ENCODE measurements at regions not wholly inside any gene's neighbourhood (a gene's known extent, or its start where the extent isn't known, plus 50 kb on each side); places are given as distances from the start of the nearest gene placed in this dataset.

DNA sequence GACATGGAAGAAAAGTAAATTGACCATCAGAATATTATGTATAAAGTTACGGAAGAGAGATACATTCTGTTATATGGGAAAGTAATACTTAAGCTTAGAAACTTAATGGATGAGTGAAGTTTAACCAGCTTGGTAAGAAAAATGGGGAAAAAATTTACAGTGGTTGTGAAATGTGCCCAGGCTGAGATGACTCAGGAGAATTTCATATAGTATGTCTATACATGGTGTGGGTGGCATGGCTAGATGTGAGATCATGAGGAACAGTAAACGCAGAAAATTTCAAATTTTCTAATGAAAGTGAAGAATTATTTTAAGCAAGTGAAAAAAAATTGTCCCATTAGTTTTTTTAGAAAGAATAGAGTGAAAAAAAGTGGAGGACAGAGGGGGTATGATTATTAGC lies 552.5 kb upstream of the SORCS1 start:
- DNase-seq (ENCODE audit: low read depth in 1 of 2, low spot score in 1 of 2) = no peak
- TF ChIP-seq CTCF (IDR thresholded peaks at IDR 0.05; ENCODE audit: low read depth, low read length) = no peak
- H3K4me3 ChIP-seq = no peak overlapping the region
- H3K4me1 ChIP-seq (ENCODE audit: low read depth) = peaks cover 4% of the 10 kb centered on the region
- no peaks in the 10 kb centered on the region for H3K9me3 ChIP-seq (ENCODE audit: low read depth)
- no peak overlapping the region for H3K27ac ChIP-seq
- H3K27me3 ChIP-seq = no peaks in the 10 kb centered on the region
- H3K36me3 ChIP-seq = no peaks in the 10 kb centered on the region

- Histone ChIP-seq H3K9me3 (ENCODE audit: low read depth) (no peaks in the 10 kb centered on the region), H3K27ac (no peak overlapping the region), H3K27me3 (no peaks in the 10 kb centered on the region), H3K4me1 (ENCODE audit: low read depth) (peaks cover 4% of the 10 kb centered on the region), H3K36me3 (no peaks in the 10 kb centered on the region), H3K4me3 (no peak overlapping the region)
- TF ChIP-seq CTCF (IDR thresholded peaks at IDR 0.05; ENCODE audit: low read depth, low read length) = no peak
- DNase-seq (ENCODE audit: low read depth in 1 of 2, low spot score in 1 of 2) = no peak
These were observed 551.1 kb upstream of the SORCS1 start for GRCh38 chr10:107715565-107715964.

DNA sequence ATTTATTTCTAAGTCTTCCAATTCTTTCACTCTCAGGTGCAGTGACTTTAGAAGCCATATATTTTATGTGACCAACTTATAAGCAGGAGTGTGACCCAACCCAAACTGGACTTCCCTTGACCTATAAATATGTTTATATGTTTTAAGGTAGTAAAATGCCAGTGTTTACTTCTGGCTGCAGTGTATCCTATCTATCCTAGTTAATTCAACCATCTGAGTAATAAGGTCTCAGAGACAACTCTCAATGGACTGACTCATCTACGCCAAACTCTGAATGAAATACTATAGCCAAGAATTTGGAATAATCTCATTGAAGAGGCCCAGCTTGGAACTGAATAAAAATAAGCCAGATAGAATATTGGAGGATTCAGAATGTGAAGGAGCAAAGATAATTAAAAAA lies 544.5 kb upstream of the SORCS1 start:
- Histone ChIP-seq H3K4me1 (ENCODE audit: low read depth) (no peaks in the 10 kb centered on the region), H3K27me3 (no peaks in the 10 kb centered on the region)

DNA sequence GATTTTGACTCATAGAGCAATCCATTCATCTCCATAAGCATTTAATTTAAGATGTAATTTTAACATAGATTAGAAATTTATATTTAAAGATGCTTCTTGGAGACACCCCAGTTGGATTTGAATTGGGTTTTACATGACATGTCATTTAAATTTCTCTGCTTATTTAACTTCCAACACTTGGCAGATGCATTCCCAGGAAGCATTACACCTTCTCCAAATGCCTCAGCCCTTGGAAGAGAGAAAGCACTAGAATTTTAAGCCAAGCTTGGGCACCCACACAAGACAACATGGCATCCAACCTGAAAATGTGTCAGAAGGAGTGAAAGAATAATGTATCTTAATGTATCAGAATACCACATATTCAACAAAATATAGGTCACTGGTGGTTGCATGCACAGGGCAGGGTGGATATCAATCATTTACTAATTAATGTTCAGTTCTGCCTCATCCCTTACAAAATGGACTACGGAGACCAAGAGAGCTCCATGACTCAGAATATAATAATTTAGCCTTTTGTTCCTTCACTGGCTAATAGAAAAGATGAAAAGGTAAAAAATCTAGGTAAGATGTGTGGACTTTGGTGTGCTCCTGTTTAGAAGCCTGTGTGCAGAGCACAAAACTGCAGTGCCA lies 541.7 kb upstream of the SORCS1 start:
- no peak for DNase-seq (ENCODE audit: low read depth in 1 of 2, low spot score in 1 of 2)
- H3K27ac ChIP-seq = no peak overlapping the region
- H3K4me1 ChIP-seq (ENCODE audit: low read depth) = no peaks in the 10 kb centered on the region
- H3K36me3 ChIP-seq = no peaks in the 10 kb centered on the region
- H3K9me3 ChIP-seq (ENCODE audit: low read depth) = no peaks in the 10 kb centered on the region
- TF ChIP-seq CTCF (IDR thresholded peaks at IDR 0.05; ENCODE audit: low read depth, low read length) = no peak
- no peaks in the 10 kb centered on the region for H3K27me3 ChIP-seq
- H3K4me3 ChIP-seq = no peak overlapping the region

More for the DNA sequence above, 544.5 kb upstream of the SORCS1 start:
- H3K36me3 ChIP-seq = no peaks in the 10 kb centered on the region
- H3K9me3 ChIP-seq (ENCODE audit: low read depth) = no peaks in the 10 kb centered on the region
- H3K27ac ChIP-seq = no peak overlapping the region
- TF ChIP-seq CTCF (IDR thresholded peaks at IDR 0.05; ENCODE audit: low read depth, low read length) = no peak
- no peak overlapping the region for H3K4me3 ChIP-seq
- no peak for DNase-seq (ENCODE audit: low read depth in 1 of 2, low spot score in 1 of 2)

DNA sequence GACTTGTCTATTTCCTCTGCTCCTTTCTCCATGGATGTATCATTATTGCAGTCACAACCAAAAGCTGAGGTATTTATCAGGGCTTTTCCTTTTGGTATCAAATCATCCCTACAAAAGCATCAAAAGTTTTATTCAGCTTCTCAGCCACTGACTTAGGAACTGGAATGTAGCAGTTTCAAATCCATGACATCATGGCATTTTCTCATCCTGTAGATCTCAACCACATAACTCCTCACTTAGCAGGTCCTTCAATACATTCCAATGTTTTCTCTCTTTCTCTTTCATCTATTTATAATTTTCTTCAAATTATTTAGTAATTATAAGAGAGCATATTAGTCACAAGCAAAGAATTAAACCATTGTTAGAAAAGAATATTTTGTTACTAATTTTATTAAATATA lies 537.4 kb upstream of the SORCS1 start:
- H3K4me3 ChIP-seq = no peak overlapping the region
- no peak for TF ChIP-seq CTCF (IDR thresholded peaks at IDR 0.05; ENCODE audit: low read depth, low read length)
- DNase-seq (ENCODE audit: low read depth in 1 of 2, low spot score in 1 of 2) = no peak
- no peak overlapping the region for H3K27ac ChIP-seq
- no peaks in the 10 kb centered on the region for H3K36me3 ChIP-seq
- no peaks in the 10 kb centered on the region for H3K27me3 ChIP-seq
- no peaks in the 10 kb centered on the region for H3K9me3 ChIP-seq (ENCODE audit: low read depth)
- no peaks in the 10 kb centered on the region for H3K4me1 ChIP-seq (ENCODE audit: low read depth)
